Transverse colon (tissue), 4 donors: ENCODE measurements at regions not wholly inside any gene's neighbourhood (a gene's known extent, or its start where the extent isn't known, plus 50 kb on each side); places are given as distances from the start of the nearest gene placed in this dataset.

Source experiments
- DNase-seq: peaks from one replicate; pipeline ENCODE4 v3.0.0-alpha.2; 2019
- H3K27ac ChIP-seq, 4 donors: fragments of 200-600 bp; sonication (generic); 2 replicates each; pipeline ENCODE4 v1.5.1; 2016 to 2018; ENCODE audit warnings: inconsistent platforms in 4 of 4
- H3K27me3 ChIP-seq: fragments of 200-600 bp; sonication (generic); 2 replicates; pipeline ENCODE4 v1.5.1; 2017; ENCODE audit warnings: inconsistent platforms
- H3K36me3 ChIP-seq, 4 donors: fragments of 200-600 bp; sonication (generic); 2 replicates each; pipeline ENCODE4 v1.5.1; 2017 to 2019; ENCODE audit warnings: inconsistent platforms in 4 of 4
- H3K4me1 ChIP-seq, 4 donors: fragments of 200-600 bp; sonication (generic); 2 replicates each; pipeline ENCODE4 v1.5.1; 2017 to 2020; ENCODE audit warnings: inconsistent platforms in 4 of 4
- H3K4me3 ChIP-seq, 4 donors: fragments of 200-600 bp; sonication (generic); 1 replicate in 1 of 4; 2 replicates in 3 of 4; pipeline versions ENCODE4 v1.5.1 to v1.6.1; 2017 to 2019; ENCODE audit warnings: inconsistent platforms in 4 of 4
- H3K9me3 ChIP-seq, 2 donors: fragments of 200-600 bp; sonication (generic); 2 replicates each; pipeline ENCODE4 v1.5.1; 2017 to 2019; ENCODE audit warnings: inconsistent platforms in 2 of 2
- CTCF ChIP-seq, 5 experiments: fragments of 200-600 bp in 3 of 5; fragments of 450-650 bp in 2 of 5; sonication (generic) in 3 of 5; IDR thresholded peaks; 1 replicate in 2 of 5; 2 replicates in 3 of 5; pipeline ENCODE4 v1.5.1; 2016 to 2017; ENCODE audit warnings: antibody characterized with exemption in 5 of 5, inconsistent platforms in 3 of 5, mild to moderate bottlenecking in 2 of 5, moderate library complexity in 1 of 5
- EP300 ChIP-seq: sonication (generic); formaldehyde crosslinking; IDR thresholded peaks from one replicate; pipeline ENCODE4 v1.6.1; 2017; ENCODE audit warnings: antibody characterized with exemption, low read depth
- POLR2A ChIP-seq: fragments of 450-650 bp; IDR thresholded peaks from one replicate; pipeline ENCODE4 v1.6.1; 2016; ENCODE audit warnings: antibody characterized with exemption, mild to moderate bottlenecking, moderate library complexity
- POLR2AphosphoS5 ChIP-seq, 3 donors: sonication (generic); formaldehyde crosslinking; IDR thresholded peaks; one replicate each; pipeline ENCODE4 v1.6.1; 2016; ENCODE audit warnings: antibody characterized with exemption in 3 of 3
- WGBS, 2 donors: methylation state at CpG; one replicate each; pipeline ENCODE4 v1.1.5; 2018; ENCODE audit warnings: low coverage in 1 of 2; 5-methylcytosine and 5-hydroxymethylcytosine counted together
- in situ Hi-C, 4 donors: fragments of 200-750 bp; cut with MboI; loops; one replicate each; pipeline versions ENCODE4 v1.15.0 to v1.15.1; 2017; ENCODE audit warnings: low sequenced_read_pairs in 3 of 4, low pct_ligation_motif_present in 1 of 4, low pct_unique_long_range_greater_than_20kb in 1 of 4
- intact Hi-C: fragments of 100-400 bp; cut with DNase I; formaldehyde crosslinking; loops from one replicate; pipeline ENCODE4 v1.15.1; 2023; ENCODE audit warnings: low total_unique reads

- Histone ChIP-seq H3K27ac (no peak overlapping the region), H3K4me3 (no peak overlapping the region), H3K27me3 (no peaks in the 10 kb centered on the region), H3K9me3 (no peaks in the 10 kb centered on the region), H3K36me3 (no peaks in the 10 kb centered on the region), H3K4me1 (no peaks in the 10 kb centered on the region)
- TF ChIP-seq POLR2A, result no peak
- TF ChIP-seq POLR2AphosphoS5 (IDR thresholded peaks at IDR 0.05), result no peak
- TF ChIP-seq EP300, result peak; percentile 35
- TF ChIP-seq CTCF (IDR thresholded peaks at IDR 0.05), result no peak
- in situ Hi-C loops, result no loop called here
- WGBS, 2 donors, result 87% methylated on average over 3 of the region's 5 CpGs; no CpG with 5 or more reads in 1 of the 2 donors
- intact Hi-C loops, result no loop called here
- no peak for DNase-seq
These were observed 1225.5 kb downstream of the NLGN4Y start for GRCh38 chrY:15749533-15750433.

- in situ Hi-C loops, result no loop called here
- Histone ChIP-seq H3K27me3 (no peaks in the 10 kb centered on the region), H3K27ac (no peak overlapping the region), H3K9me3 (no peaks in the 10 kb centered on the region), H3K4me3 (no peak overlapping the region), H3K36me3 (no peaks in the 10 kb centered on the region), H3K4me1 (no peaks in the 10 kb centered on the region)
- intact Hi-C loops, result no loop called here
- TF ChIP-seq EP300 (no peak), POLR2AphosphoS5 (IDR thresholded peaks at IDR 0.05) (no peak), CTCF (IDR thresholded peaks at IDR 0.05) (no peak), POLR2A (no peak)
- no peak for DNase-seq
- 60% methylated on average over 1 of the region's 2 CpGs; no CpG with 5 or more reads in 1 of the 2 donors for whole genome bisulfite sequencing, 2 donors
These were observed 1226.7 kb downstream of the NLGN4Y start for GRCh38 chrY:15751001-15751400.

- Histone ChIP-seq H3K27ac (no peak overlapping the region), H3K4me1 (no peaks in the 10 kb centered on the region), H3K9me3 (no peaks in the 10 kb centered on the region), H3K4me3 (no peak overlapping the region), H3K27me3 (no peaks in the 10 kb centered on the region), H3K36me3 (no peaks in the 10 kb centered on the region)
- DNase-seq, result no peak
- WGBS, 2 donors, result no CpG with 5 or more reads among the region's 5 CpGs
- intact Hi-C loops, result no loop called here
- in situ Hi-C loops, result no loop called here
- no peak for TF ChIP-seq POLR2AphosphoS5 (IDR thresholded peaks at IDR 0.05)
- no peak for TF ChIP-seq POLR2A
- TF ChIP-seq CTCF (IDR thresholded peaks at IDR 0.05), result no peak
- no peak for TF ChIP-seq EP300
These were observed 1231.9 kb downstream of the NLGN4Y start for GRCh38 chrY:15756266-15756665.

- intact Hi-C loops, result no loop called here
These were observed 1249.2 kb downstream of the NLGN4Y start for GRCh38 chrY:15773579-15773978.

More at GRCh38 chrY:15773579-15773978, 1249.2 kb downstream of the NLGN4Y start:
- no peaks in the 10 kb centered on the region for H3K9me3 ChIP-seq
- H3K36me3 ChIP-seq, result no peaks in the 10 kb centered on the region
- in situ Hi-C loops, result no loop called here
- H3K27me3 ChIP-seq, result no peaks in the 10 kb centered on the region
- no peaks in the 10 kb centered on the region for H3K4me1 ChIP-seq
- TF ChIP-seq CTCF (IDR thresholded peaks at IDR 0.05) (no peak), EP300 (no peak), POLR2AphosphoS5 (IDR thresholded peaks at IDR 0.05) (no peak), POLR2A (no peak)
- H3K27ac ChIP-seq, result no peak overlapping the region
- WGBS, 2 donors, result no CpG with 5 or more reads among the region's 3 CpGs
- no peak overlapping the region for H3K4me3 ChIP-seq
- no peak for DNase-seq
